HG02852 (cell line): ENCODE measurements at regions not wholly inside any gene's neighbourhood (a gene's known extent, or its start where the extent isn't known, plus 50 kb on each side); places are given as distances from the start of the nearest gene placed in this dataset.
"Not testable (repeated sequence)": the region's sequence is repeated elsewhere in the genome, so short reads cannot be mapped to it uniquely, and the experiment has no call there.

Experiments used
- ATAC-seq: cut with Tn5 transposase; IDR thresholded peaks from one replicate; pipeline ENCODE4 v1.9.1; 2021; ENCODE audit warnings: mild to moderate bottlenecking, moderate library complexity; ENCODE audit not compliant: unreplicated experiment

DNA sequence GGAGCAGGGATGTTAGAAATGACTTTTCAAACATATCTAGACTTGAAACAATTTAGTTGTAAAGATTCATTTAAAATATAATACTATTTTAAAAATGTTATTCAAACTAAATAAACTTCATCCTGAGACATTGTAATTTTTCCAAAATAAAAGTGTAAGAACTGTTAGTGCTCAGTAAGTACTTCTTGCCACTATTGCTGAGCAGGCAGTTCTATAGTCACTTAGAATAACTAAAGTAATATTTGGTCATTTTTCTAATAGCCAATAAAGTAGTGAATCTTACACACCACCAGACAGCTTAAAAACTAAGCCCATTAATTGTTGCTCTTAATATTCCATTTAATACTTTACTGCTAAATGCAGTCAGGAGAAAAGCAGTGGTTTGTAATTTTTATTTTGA is 1120.0 kb upstream of the CDH10 start:
- ATAC-seq = no peak

DNA sequence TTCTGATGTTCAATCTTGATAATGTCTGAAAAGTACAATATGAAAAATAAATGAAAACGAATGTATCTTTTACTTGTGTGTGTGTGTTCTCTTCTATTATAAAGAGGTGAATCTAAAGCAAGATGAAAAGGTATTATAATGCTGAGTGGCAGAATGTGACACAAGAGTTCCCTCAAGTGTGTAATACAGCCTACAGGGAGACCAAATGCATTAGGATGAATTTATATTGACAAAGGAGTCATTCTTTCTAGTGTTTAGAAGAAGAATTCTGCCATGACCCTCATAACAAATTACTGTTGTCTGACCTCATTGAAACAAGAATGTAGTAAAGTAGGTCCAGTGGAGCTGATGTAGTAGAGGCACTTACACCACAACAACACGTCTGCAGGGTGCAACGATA is 1119.0 kb upstream of the CDH10 start:
- ATAC-seq = no peak

DNA sequence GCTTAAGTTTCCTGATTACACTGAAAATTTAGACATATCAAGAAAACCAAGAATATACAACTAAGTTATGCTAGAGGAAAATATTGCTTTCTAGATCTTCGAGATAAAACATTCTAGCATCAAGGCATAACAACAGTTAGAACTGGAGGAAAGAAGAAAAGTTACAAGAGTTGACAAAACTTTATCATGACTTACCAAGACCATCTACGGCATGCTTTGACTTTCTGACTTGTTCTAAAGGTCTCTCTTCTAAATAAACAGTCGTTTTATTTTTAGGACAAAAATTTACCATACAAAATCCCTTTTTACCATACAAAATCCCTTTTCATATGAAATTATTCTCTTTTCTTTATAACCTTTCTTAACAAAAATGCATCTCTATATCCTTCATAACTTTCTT is 1110.1 kb upstream of the CDH10 start:
- ATAC-seq = no peak

DNA sequence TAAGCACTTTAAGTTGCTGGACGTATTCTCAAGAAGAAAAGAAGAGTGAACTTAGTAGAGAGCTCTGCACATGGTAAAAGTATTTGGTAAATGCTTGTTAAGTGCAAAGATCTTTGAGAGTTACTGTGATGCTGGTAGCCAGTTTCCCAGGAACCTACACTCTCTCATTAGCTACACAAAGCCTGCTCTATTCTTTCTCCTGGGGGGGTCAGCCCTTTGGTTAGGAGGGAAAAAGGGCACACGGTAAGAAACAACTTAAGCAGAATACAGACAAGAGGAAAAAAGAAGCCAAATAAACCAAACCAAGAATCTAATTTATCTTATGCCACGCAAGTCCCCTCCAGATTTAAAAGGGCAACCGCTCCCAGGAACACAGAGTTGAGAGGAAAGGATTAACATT is 1100.1 kb upstream of the CDH10 start:
- ATAC-seq = no peak

DNA sequence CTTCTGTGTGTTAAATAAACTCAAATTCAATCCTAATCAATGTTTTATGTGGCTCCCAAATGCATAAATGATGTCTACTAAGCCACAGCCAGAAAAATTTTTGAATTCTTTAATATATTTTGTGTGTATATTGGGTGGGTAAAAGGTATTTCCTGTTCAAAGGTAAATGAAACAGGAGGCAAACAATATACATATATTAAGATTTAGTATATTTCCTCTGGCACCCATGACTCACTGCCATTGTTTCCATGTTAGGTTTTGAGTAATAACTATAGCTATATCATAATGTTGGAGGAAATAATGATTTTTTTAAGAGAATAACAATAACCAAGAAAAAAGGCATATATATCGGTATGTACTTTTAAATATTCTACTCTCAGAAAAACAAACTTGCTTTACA is 1071.9 kb upstream of the CDH10 start:
- ATAC-seq = no peak

DNA sequence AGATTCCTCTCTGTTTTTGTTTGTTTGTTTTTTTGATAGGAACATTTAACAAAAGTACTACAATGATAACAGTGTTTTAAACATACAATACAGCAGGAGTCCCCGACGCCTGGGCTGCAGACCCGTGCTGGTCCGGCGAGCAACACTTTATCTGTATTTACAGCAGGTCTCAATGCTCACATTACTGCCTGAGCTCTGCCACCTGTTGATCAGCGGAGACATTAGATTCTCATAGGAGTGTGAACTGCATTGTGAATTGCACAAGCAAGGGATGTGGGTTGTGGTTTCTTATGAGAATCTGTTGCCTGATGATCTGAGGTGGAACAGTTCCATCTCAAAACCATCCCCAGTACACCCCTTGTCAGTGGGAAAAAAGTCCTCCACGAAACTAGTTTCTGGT is 1068.5 kb upstream of the CDH10 start:
- no peak for ATAC-seq

DNA sequence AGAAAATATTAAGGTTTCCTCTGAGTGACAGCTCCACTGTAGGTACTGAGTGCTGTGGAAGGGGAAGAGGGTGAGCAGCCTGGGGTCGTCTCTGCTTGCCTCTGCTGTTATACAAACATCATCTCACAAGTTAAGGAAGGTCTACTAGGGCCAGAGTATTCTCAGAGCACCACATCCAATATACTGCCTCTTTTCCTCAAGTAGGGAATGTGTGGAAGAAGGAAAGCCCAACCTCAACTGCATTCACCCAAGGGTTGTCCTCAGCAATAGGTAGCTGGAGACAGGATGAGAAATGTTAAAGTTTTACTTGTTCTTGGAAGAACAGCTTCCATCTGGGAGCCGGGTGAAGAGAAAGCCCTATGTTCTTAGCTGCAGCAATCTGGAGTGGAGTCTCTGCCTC is 1062.3 kb upstream of the CDH10 start:
- no peak for ATAC-seq

DNA sequence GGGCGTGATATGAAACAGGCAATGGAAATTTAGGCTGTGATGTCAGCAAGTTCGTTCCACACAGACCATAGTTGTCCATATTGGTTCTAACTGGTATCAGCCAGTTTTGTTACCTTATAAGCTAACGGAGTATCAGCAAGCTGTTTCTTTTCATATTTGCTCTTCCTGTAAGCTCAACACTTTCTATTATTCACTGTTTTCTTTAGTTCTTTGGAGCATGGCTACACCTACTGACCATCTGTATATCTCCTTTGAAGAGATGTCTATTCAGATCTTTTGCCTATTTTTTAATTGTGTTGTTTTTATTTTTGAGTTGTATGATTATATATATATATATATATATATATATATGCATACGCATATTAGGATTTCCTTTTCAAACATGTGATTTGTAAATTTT is 1057.2 kb upstream of the CDH10 start:
- no peak for ATAC-seq

DNA sequence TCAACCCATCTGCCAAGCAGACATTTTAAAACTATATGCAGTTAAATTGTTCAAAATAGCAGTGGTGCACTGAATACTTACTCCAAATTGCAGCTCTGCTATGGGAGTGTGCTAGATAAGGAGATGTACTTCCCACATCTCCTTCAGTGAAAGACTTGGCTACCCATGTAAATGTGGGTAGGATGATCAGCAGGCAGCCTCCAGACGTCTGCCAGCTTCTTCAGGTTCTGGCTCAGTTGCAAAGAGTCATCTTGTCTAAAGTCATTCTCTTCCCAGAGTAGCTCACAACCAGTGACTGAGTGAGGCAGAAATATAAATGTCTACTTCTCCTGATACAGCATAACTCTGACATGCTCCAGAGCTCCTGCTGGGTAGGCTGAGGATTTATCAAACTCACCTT is 1050.0 kb upstream of the CDH10 start:
- ATAC-seq = no peak

DNA sequence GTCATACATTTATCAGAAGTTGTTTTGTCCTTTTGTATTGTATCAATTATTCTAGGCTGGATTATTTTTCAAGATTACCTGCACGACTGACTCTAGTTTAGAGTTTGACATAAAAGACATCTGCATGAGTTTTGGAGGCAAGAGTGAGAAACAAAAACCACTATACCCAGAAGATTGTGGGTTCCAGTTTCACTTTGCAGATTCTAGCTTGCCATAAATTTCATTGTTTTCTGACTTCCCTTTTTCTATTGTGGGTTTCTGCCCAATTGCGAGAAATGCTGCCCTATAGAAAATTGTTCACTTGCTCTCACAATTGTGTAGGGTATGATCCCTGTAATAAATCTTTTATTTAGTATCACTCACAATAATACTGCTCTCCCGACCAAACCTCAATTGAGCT is 1043.4 kb upstream of the CDH10 start:
- ATAC-seq = no peak

DNA sequence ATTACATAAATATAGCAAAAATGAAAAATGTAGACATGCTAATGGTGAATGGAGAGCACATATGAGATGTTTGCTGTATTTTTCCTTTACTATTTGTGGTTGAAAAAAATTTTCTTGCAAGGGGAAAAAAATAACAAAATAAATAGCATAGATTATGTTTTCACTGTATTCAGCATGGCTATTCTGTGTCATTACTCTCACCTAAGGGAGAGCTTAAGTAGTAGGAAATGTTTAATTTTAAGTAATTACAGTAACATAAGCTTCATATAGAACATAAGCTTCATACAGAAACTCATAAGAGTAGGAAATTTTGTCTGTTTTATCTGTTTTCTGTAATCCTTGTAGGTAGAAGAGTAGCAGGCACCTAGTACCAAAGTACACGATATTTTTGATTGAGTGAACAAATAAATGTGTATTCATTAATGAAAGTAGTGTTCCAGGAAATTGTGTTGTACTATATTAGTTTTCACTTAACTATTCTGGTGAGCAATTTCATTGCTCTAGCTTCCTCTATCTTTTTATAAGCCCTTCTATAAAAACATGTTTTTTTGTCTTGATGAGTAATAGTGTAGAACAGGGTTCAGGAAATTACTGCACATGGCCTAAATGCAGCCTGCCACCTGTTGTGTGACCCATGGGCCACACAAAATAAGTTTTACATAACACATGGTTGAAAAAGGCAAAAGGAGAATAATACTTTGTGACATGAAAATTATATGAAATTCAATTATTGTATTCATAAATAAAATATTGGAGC is 1025.0 kb upstream of the CDH10 start:
- no peak for ATAC-seq

DNA sequence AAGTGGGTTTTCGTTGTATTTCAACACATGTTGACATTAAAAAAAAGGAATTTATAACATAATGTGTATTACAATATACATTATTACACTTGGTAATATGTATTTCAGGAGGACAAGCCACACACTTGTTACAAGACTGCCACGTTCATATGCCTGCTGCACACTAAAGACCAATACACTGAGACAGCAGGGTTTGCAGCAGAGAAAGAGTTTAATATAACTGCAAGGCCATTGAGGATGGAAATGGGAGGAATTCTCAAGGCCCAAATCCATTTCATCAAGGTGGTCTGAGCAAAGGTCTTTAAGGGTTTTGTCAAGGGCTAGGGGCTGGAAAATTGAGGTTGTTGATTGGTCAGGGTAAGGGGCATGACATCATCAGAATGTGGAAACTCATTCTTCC is 1017.8 kb upstream of the CDH10 start:
- no peak for ATAC-seq

DNA sequence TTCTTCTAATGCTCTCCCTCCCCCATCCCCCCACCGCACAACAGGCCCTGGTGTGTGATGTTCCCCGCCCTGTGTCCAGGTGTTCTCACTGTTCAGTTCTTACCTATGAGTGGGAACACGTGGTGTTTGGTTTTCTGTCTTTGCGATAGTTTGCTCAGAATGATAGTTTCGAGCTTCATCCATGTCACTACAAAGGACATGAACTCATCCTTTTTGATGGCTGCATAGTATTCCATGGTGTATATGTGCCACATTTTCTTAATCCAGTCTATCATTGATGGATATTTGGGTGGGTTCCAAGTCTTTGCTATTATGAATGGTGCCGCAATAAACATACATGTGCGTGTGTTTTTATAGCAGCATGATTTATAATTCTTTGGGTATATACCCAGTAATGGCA is 1005.5 kb upstream of the CDH10 start:
- not testable (repeated sequence) for ATAC-seq

DNA sequence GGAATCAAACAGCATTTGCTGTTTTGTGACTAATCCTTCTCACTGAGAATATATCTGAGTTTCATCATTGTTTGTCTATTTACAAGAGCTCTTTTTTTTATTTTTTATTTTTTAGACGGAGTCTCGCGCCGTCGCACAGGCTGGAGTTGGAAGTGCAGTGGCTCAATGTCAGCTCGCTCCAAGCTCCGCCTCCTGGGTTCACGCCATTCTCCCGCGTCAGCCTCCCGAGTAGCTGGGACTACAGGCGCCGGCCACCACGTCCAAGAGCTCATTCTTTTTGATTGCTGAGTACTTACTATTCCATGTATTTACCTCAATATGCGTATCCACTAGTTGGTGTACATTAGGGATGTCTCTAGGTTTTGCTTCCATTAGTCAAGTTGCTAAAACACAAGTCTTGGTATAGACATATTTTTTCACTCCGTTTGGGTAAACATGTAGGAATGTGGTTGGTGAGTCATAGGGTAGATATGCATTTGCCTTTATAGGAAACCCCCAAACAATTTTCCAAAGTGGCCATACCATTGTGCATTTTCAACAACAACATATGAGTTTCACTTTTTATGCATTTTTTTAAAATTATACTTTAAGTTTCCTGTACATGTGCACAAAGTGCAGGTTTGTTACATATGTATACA is 1005.0 kb upstream of the CDH10 start:
- ATAC-seq = no peak

DNA sequence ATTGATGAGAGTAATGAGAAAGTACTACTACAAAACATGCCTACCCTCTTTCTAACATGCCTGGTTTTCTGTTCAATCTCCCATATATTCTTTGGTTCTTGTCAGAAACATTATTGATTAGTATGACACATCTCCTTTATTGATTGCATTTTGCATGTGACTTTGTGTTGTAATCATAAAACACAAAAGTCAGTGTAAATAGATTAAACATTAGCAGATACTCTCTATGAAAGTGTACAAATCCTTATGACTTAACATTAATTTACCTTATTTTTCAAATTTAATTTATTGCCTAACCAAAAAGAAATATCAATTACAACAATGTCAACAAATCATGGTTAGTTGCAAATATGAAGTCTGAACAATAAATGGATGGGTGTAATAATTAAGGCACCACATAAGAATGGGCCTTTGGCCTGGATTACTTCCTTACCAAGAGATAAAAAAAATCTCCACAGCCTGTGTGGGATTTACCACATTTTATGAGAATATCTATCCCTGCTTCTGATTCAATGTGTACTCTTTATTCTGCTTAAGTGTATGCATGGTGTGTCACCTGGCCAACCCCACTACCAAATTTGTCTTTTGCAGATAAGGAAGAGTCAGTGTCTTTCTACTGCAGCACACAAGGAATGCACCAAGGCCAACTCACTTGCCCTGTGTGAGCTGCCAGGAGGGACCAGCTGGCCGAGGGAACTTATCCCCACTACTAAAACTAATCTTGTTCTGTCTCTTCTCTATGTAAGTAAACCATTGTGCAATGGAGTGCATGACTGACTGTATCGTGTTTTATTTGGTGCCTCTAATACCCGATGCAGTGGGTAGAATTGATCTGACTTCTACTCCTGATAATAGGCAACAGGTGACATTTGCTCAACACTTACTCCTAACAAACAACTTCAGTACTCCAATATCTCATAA is 1001.9 kb upstream of the CDH10 start:
- no peak for ATAC-seq

DNA sequence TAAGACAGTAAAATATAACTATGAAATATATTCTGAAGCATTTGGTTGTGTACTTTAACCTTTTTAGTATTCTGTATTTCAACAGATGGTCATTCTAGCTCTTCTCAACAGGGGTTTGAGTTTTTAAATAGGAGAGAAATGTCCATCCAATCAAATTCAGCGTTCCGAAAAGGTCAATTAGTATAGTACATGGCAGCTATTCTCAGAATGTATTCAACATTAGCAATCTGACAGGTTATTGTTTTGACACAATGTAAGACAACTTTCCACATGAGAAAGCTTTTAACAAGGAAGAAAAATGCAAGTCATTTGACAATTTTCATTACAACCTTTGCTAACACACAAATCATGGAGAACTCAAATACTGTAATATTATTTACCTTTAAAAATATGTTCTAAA is 996.3 kb upstream of the CDH10 start:
- ATAC-seq = no peak

DNA sequence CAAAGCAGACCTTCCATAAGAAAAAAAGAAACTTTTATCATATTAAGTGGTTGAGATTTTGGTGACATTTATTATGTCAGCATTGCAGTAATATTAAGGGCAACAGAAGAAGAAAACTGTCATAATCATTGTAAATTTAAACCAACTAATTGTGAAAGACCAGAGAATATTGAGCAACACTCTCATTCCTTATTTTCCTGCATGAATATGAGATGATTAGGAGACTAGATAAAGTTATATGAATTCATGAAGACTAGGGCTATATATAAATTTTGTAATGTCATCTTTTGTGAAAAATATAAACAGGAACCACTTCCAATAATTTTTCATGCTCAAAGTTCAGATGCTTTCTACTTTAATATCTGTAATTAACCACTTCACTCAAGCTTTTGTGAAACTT is 974.5 kb upstream of the CDH10 start:
- no peak for ATAC-seq

DNA sequence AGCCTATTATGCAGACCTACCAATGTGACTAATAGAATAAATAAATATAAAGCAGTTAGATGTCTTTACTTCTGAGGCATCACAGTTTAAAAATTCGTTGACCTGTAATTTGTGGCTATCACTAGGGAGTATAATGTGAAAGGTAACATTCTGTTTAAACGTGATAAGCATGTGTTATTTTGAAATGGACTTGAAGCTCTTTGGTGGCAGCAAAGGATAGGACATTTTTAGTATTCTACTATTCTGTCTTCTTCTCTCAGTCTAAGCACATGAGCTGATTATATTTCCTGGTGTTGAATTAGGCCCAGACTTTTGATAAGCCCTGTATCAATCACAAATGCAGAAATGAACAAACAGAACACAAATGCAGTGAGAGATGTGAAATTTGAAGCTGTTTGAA is 974.0 kb upstream of the CDH10 start:
- ATAC-seq = no peak

DNA sequence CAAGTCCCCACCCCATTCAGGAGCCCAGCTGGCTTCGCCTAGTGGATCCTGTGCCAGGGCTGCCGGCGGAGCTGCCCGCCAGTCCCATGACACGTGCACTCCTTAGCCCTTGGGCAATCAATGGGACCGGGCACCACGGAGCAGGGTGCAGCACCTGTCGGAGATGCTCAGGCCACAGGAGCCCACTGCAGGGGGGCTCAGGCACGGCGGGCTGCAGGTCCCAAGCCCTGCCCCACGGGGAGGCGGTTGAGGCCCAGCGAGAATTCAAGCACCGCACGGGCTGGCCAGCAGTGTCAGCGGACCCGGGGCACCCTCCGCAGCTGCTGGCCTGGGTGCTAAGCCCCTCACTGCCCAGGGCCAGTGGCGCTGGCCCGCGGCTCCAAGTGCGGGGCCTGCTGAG is 969.7 kb upstream of the CDH10 start:
- ATAC-seq = no peak

DNA sequence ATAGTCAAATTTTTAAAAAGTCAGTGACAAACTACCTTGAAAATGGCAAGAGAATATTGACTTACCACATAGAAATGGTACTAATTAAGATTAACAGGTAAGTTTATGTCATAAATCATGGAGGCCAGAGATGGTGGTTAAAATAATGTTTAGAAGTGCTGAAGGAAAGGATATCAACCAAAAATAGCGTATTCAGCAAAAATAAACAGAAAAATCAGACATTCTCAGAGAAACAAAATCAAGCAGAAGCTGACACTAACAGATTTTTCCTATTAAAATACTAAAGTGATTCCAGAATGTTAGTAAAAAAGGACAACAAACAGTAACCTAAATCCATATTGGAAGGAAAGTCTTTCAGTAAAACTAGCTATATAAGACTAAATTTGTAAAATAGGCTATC is 959.9 kb upstream of the CDH10 start:
- ATAC-seq = no peak

DNA sequence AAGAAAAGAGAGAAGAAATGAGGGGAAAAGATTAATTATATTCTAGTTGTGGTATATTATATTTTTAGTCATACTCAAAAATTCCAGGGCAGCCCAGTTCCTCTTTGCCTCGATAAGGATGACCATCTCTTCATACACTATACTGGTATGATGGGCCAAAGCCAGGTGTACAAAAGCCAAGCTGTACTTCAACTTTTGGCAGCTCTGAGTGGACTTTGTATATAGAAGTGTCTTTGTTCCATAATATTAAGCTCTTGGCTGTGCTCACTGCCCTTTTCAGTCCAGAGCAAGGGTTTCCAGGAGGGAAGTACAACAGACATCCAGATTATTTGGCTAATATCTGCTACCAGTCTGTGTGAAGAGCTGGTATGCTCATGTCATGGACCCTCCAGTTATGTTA is 934.3 kb upstream of the CDH10 start:
- ATAC-seq = no peak

DNA sequence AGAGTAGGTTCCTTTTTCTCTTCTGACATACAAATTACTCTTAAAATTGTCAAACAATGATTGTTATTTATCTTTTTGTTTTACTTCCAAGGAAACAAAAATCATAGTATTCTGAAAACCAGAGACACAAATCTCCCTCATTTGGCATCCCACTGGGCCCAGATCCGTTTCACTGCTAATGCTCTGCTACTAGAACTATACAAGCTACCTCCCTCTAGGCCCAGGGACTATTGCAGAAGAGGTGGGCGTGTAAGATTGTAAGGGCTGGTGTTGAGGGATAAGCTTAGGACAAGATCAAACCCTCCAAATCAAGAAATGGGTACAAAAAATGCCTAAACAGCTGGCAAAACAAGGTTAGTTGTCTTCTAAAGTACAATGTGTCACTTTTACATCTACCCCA is 928.9 kb upstream of the CDH10 start:
- no peak for ATAC-seq
